Activated CD4-positive, alpha-beta T cell treated with anti-CD3 and anti-CD28 coated beads, Interleukin-2, amount 50 U/mL, for 24 hours (primary cell): ENCODE measurements at regions not wholly inside any gene's neighbourhood (a gene's known extent, or its start where the extent isn't known, plus 50 kb on each side); places are given as distances from the start of the nearest gene placed in this dataset.
"Not testable (repeated sequence)": the region's sequence is repeated elsewhere in the genome, so short reads cannot be mapped to it uniquely, and the experiment has no call there.

Experiments
- DNase-seq, 2 donors: peaks; one replicate each; pipeline ENCODE4 v3.0.0-alpha.2; 2020; ENCODE audit warnings: low read depth in 1 of 2, low spot score in 1 of 2

DNA sequence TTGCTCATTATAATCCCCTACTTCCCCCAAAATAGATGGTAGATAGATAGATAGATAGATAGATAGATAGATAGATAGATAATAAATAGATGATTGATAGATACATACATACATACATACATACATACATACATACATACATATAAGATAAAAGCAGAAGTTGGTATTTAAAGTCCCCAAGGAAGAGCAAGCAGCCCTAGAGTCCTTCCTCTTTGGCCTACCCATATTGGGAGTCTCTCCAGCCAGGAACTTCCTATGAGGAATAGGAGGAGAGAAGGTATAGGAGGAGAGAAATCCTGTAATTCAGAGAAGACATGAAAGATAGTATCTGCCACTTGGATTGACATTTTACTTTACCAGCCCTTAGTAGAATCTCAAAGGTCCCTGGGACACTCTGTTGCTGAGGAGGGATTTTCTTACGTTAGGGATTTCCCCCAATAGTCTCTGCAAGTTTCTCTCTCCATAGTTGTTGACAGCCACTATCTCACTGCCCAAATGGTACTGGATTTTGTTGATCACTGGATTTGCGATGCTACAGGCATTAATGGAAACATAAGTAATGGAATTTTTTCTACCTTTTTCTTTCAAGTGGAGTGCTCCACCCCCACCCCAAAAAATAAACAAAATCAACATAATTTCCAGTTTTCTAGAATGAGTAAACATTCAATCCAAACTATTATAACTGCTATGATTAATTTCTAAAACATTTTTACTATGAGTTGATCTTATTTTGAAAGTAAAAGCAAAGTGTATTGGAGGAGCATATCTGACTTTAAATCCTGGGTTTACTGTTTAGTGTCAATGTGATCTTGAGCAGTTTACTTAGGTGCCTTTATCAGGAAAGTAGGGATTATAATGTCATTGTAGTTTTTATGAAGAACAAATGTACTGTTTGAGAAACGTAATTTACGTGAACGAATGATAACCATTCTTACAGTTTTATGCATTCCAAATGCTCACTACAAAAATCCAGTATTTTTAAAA, 93.2 kb upstream of the TNFSF4 start:
- DNase-seq = no peak

DNA sequence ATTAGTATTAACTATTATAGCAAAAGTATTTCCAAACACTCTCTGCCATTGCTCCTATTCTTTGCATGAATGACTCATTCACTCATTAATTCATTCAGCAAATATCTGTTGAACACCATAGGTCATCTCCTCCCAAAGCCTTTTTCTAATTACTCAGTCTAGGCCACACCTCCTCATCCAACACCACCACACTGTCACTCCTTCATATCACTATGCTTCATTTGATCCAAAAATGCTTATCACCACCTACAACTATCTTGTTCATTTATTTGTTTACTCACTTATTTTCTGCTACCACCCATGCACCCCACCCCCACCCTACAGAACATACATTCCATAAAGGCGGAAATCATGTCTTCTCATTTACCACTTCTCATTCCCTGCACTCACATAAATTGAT, 94.4 kb upstream of the TNFSF4 start:
- no peak for DNase-seq

DNA sequence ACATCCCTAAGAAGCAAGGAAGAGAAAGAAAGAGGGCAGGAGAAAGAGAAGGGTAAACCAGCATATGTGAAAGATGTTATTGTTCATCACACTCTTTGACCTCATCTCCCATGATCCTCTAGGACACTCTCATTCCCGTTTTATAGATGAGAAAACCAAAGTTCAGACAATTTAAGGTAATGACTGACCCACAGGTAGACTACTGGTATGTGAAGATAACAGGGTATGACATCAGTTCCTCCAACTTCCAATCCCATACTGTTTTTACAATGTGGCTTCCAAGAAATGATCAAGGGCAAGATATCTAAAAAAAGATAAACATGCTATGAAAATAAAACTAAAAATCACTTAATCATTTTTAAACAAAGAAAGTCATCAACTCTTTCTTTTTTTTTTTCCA, 95.2 kb upstream of the TNFSF4 start:
- no peak for DNase-seq

DNA sequence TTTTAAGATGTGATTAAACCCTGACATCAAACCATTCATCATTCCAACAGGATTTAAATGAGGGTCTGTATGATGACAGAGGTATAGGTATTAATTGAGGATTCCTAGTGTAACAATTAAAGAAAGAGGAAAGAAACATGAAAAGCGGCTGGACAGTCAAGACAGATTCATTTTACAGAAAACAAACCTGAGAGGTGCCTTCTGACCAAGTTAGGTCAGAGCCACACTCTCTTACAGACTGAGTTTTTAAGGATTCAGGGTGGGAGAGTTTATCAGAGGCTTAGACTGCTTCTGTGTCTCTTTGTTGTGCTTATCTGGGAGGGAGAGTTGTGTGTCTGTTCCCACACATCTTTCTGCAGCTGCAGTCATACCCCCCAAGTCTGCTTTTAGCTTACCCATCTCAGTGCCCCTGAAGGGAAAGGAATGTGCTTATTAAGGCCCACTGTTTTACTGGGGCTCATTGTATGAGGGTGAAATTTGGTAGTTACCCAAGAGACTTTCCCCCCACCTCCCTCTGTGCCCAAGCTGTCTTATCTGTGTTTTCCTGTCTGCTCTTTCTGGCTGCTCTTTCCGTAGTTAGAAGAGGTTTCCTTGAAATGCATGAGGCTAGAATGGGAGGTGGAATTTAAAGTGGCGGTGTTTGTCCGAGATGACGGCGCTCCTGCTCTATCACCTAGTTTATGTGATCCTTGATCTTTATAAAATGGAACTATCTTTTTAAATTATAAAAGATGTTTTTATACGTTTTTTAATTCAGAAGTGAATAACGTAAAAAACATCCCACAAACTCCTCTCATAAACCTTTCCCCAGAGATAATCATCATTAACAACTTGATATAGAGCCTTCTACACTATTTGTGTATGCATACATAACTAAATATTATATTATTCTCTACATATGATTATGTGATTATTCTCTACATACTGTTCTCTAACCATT, 96.0 kb upstream of the TNFSF4 start:
- DNase-seq = no peak

DNA sequence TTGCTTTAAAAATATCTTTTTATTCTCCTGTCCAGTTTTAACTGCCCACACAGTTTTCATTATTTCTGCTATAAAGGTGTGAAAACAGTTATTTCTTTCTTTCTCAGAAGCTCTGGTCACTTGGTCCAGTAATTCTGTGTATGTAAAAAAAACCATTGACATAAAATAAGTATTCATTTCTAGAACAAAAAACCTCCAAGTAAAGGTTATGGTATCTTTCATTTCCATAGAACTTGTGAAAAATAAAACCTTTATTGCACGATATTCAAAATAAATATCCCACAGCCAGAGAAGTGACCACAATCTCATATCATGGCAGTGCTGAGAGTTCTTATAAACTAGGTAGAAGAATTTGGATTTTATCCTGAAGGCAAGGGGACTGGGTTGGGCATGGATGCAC, 96.9 kb upstream of the TNFSF4 start:
- no peak for DNase-seq

DNA sequence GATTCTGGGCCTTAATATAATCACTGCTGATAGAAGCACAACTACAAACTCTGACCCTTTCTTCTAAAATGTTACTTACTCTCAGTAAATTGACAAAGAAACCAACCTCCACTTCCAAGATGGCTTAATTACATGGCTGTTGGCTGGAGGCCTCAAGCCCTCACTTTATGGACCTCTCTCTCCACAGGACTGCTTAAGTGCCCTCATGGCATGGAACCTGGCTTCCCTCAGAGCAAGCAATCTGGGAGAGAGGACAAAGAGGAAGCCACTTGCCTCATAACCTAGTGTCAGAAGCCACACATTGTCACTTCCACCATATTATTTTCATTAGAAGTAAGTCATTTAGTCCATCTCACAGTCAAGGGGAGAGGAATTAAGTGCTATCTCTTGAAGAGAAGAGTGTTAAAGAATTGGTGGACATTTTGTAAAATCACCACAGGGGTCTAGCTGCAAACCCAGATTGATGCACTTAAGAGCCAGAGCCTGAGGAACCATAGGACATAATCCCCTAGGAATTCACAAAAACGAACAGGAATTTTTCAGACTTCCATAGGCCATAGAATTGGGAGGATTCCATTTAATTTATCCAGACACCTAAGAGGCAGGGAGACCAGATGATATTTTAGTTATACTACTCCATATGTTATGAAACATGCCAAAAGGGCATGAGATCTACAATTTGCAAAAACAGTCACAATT, 97.5 kb upstream of the TNFSF4 start:
- no peak for DNase-seq

DNA sequence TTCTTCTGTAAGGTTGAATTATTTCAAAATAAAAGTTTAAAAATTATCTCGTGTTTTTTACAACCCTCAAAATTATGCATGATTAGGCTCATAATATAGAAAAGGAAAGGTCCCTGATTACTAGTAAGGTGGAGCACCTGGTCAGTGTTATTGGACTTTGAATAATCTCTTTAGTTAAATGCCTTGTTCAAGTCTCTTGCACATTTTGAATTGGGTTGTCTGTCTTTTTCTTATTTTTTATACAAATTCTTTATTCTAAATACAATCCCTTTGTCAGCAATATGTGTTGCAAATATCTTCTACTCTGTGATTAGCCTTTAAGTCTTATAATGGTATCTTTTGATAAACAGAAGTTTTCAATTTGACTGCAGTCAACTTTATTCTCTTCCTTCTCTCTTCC, 100.7 kb upstream of the TNFSF4 start:
- no peak for DNase-seq

DNA sequence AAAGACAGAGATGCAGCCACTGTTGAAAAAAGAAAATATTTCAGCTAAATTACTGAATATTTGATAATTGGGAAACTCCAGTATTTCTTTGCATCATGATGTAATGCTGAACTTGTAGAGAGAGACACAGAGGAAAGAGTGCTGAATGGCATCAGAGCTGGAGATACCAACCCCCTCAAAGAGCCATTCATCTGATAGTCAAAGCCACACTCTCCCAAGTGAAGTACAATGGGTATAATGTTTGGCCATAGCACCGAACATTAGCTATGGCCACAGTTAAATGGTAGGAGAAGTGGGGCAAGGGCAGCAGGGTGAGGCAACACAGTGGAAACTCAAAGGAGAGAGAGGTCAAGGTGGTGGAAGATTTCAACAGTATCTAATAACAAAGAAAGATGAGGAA, 107.5 kb upstream of the TNFSF4 start:
- DNase-seq = no peak

DNA sequence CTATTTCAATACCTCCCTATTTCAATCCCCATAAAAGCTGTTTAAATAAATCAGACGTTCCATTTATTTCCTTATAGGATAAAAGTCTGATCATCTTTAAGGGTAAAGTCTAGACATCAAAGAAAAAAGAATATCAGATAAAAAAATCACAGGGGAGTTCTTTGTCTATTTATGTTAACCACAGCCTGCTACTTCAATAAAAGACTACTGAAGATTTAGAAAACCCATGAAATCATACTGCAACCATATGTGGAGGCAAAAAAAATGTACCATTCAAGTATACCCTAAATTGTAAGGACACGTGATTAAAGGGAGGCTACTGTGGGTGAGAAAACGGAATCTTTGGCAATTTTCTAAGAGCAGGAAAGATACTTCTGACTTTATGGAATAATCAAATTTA, 108.2 kb upstream of the TNFSF4 start:
- DNase-seq = no peak

DNA sequence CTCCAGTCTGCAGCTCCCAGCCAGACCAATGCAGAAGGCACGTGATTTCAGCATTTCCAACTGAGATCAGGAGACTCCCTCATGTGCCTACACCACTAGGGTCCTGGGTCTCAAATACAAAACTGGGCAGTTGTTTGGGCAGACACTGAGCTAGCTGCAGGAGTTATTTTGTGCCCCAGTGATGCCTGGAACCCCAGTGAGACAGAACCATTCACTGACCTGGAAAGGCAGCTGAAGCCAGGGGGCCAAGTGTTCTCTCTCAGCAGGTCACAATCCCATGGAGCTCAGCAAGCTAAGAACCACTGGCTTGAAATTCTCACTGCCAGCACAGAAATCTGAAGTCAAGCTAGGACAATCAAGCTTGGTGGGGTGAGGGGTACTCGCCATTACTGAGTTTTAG, 111.7 kb upstream of the TNFSF4 start:
- no peak for DNase-seq

DNA sequence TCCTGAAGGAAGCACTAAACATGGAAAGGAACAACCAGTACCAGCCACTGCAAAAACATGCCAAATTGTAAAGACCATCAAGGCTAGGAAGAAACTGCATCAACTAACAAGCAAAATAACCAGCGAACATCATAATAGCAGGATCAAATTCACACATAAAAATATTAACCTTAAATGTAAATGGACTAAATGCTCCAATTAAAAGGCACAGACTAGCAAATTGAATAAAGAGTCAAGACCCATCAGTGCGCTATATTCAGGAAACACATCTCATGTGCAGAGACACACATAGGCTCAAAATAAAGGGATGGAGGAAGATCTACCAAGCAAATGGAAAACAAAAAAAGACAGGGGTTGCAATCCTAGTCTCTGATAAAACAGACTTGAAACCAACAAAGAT, 117.2 kb upstream of the TNFSF4 start:
- DNase-seq = not testable (repeated sequence)

DNA sequence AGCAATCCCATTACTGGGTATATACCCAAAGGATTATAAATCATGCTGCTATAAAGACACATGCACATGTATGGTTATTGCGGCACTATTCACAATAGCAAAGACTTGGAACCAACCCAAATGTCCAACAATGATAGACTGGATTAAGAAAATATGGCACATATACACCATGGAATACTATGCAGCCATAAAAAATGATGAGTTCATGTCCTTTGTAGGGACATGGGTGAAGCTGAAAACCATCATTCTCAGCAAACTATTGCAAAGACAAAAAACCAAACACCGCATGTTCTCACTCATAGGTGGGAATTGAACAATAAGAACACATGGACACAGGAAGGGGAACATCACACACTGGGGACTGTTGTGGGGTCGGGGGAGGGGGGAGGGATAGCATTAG, 120.9 kb upstream of the TNFSF4 start:
- DNase-seq = not testable (repeated sequence)

DNA sequence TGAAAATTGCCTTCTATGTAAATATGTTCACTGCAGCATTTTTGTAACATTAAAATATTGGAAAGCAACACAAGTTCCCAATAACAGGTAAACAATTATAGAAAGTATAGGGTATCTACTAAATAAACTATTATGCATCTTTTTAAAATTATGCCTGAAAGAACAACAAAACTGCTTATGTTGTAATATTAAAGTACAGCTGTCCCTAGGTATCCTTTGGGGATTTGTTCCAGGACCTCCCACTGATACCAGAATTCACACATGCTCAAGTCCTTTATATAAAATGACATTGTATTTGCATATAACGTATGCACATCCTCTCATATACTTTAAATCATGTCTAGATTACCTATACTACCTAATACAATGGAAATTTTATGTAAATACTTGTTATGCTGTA, 121.8 kb upstream of the TNFSF4 start:
- no peak for DNase-seq

DNA sequence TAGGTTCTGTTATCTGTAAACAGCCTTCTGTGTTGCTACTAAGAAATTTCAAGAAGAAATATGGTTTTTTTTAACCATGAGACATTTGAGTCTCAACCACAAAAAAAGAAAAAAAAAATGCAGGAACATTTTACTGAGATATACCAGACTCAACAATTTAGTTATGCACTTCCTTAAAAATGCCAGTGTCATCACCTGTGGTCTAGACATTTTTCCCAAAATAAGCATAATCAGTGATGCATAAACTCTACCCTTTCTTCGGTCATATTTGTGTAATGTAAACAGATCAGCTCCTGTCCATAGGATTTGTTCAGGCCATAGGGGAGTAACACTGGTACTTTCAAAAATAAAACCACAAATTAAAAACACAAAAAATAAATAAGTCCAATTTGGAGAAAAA, 122.6 kb upstream of the TNFSF4 start:
- DNase-seq = no peak

DNA sequence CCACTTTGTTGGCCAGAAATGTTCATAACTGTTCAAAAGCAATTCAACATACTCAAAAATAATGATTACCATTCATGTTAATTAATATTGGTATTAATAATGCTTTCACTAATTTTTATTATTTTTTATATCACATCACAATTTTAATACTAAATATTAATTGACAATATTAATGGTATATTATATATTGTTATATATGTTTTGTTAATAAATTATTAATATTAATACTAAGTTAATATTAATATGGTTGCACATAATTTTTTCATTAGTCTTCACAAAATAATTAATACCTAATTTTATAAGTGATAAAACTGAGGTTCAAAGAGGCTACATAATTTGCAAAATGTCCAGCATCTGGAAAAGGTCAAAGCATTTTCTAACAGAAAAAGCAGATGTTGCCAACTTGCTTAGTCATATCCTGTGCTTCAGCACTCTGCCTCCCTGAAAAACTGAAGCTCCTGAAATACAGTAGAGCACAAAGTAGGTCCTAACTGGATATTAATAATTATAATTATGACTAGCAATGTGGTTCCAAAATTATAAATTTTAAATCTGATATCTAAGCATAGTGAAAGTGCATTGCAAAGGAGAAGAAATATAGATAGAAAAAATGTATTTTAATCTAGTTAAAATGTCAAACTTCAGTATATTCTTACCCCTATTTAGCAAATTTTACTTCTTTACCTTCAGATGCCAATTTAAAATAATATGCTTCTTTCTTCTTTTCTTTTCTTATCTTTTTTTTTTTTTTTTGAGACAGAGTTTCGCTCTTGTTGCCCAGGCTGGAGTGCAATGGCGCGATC, 123.2 kb upstream of the TNFSF4 start:
- DNase-seq = no peak

DNA sequence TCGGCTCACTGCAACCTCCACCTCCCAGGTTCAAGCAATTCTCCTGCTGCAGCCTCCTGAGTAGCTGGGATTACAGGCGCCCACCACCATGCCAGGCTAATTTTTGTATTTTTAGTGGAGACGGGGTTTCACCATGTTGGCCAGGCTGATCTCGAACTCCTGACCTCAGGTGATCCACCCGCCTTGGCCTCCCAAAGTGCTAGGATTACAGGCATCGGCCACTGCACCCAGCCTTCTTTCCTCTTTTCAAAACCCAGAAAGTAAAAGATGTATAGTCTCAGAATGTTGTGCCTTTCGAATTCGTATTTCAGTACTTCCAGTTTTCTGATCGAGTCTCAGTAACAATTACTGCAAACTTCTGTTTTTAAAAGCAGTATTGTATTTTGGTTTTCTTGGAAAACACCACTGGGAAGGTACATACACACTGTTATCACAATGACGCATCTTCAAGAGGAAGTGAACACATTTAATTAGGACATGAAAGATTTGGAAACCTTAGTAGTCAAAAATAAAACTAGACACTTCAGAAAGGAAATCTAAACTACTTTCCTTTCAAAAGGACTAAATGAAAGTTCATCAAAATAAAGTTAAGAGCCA, 123.9 kb upstream of the TNFSF4 start:
- not testable (repeated sequence) for DNase-seq

DNA sequence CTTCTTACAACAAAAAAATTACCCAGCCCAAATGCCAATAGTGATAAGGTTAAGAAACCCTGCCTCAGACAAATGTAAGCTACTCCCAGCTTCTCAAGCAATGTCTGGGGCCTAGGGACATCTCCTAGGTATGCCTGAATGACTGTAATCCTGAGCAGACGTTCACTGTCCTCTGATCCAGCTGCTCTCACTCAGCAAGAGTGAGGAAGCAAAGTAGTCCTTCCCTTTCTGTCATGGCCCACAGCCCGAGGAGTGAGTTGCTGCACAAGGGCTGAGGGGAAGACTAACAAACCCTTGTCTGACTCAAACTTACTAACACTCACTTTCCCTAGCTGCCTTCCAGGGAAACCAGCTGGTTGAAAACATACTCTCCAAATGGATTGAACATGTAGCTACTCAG, 124.9 kb upstream of the TNFSF4 start:
- no peak for DNase-seq

DNA sequence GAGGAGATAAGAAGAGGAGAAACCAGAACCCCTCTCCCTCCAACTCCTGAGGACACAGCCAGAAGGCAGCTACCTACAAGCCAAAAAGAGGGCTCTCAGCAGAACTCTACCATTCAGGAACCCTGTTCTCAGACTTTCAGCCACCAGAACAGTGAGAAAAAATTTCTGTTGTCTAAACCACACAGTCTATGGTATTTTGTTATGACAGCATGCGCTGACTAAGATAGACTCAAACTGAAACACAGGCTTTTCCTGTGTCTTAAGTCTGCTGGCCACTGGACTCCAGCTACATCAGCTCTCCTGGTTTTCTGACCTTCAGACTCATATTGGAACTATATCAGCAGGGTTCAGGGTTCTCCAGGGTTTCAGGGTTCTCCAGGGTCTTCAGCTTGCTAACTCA, 126.5 kb upstream of the TNFSF4 start:
- no peak for DNase-seq

DNA sequence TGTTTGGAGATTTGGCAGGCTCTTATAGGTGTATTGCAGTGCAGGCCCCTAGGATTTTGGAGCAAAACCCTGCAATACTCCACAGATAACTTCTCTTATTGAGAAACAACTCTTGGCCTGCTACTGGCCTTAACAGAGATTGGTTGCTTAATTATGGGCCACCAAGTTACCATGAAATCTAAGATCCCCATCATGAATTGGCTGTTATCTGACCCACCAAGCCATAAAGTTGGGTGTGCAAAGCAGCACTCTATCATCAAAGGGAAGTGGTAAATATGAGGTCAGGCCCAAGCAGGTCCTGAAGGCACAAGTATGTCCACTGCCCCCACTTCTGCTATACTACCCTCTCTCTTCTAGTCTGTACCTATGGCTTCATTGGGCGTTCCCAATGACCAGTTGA, 130.0 kb upstream of the TNFSF4 start:
- DNase-seq = no peak

DNA sequence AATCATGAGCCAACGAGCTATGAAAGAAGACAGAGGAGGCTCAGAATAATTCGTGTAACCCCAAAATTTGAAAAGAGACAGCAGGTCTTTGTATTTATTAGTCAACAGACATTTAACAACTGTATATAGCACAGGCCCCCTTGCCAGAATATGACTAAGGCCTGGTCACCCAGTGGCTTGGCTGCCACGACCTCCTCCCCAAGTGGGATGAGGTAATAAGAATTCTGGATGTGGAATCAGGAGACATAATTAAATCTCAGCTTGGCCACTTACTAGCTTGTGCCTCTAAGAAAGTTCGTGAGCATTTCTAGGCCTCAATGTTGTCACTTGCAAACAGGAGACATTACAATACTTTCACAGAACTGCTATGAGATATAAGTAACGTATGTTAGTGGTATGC, 134.2 kb upstream of the TNFSF4 start:
- no peak for DNase-seq
